GM21825 (cell line): ENCODE measurements at regions not wholly inside any gene's neighbourhood (a gene's known extent, or its start where the extent isn't known, plus 50 kb on each side); places are given as distances from the start of the nearest gene placed in this dataset.

Experiments
- ATAC-seq: cut with Tn5 transposase; IDR thresholded peaks from one replicate; pipeline ENCODE4 v1.9.1; 2021; ENCODE audit warnings: mild to moderate bottlenecking, moderate library complexity; ENCODE audit not compliant: unreplicated experiment

GRCh38 chr14:53896726-53897125 is 59.9 kb downstream of the BMP4 start:
- ATAC-seq: no peak

GRCh38 chr14:53894456-53894855 is 62.2 kb downstream of the BMP4 start:
- no peak for ATAC-seq

- no peak for ATAC-seq
Observed at GRCh38 chr14:53893374-53893773, 63.3 kb downstream of the BMP4 start.

- ATAC-seq: no peak
Observed at GRCh38 chr14:53890611-53891101, 66.0 kb downstream of the BMP4 start.

- ATAC-seq: no peak
Observed at GRCh38 chr14:53888535-53889386, 67.9 kb downstream of the BMP4 start.

- ATAC-seq: no peak
Observed at GRCh38 chr14:53885136-53885640, 71.4 kb downstream of the BMP4 start.

GRCh38 chr14:53884601-53885000 is 72.0 kb downstream of the BMP4 start:
- ATAC-seq: no peak

- ATAC-seq: no peak
Observed at GRCh38 chr14:53883739-53884138, 72.9 kb downstream of the BMP4 start.

GRCh38 chr14:53882684-53883083 is 73.9 kb downstream of the BMP4 start:
- ATAC-seq: no peak

GRCh38 chr14:53881921-53882320 is 74.7 kb downstream of the BMP4 start:
- ATAC-seq: no peak

- no peak for ATAC-seq
Observed at GRCh38 chr14:53881161-53881871, 75.3 kb downstream of the BMP4 start.

GRCh38 chr14:53880761-53881160 is 75.9 kb downstream of the BMP4 start:
- ATAC-seq: no peak

GRCh38 chr14:53879747-53880146 is 76.9 kb downstream of the BMP4 start:
- no peak for ATAC-seq

- no peak for ATAC-seq
Observed at GRCh38 chr14:53879022-53879686, 77.5 kb downstream of the BMP4 start.

- ATAC-seq: no peak
Observed at GRCh38 chr14:53875324-53875897, 81.2 kb downstream of the BMP4 start.

GRCh38 chr14:53874704-53875103 is 81.9 kb downstream of the BMP4 start:
- no peak for ATAC-seq

GRCh38 chr14:53872681-53873089 is 83.9 kb downstream of the BMP4 start:
- no peak for ATAC-seq

GRCh38 chr14:53871951-53872350 is 84.7 kb downstream of the BMP4 start:
- no peak for ATAC-seq

GRCh38 chr14:53871011-53871410 is 85.6 kb downstream of the BMP4 start:
- ATAC-seq: no peak

- ATAC-seq: no peak
Observed at GRCh38 chr14:53865711-53866110, 90.9 kb downstream of the BMP4 start.

- ATAC-seq: no peak
Observed at GRCh38 chr14:53861781-53862180, 94.8 kb downstream of the BMP4 start.
